ENCODE measurements at regions not wholly inside any gene's neighbourhood (a gene's known extent, or its start where the extent isn't known, plus 50 kb on each side); places are given as distances from the start of the nearest gene placed in this dataset.
"Not testable (repeated sequence)": the region's sequence is repeated elsewhere in the genome, so short reads cannot be mapped to it uniquely, and the experiment has no call there.

- WGBS (ENCODE audit: insufficient coverage) = no CpG with 5 or more reads among the region's 1 CpG
- intact Hi-C loops (cut with micrococcal nuclease); H3K27me3 Mint-ChIP-seq (ENCODE audit: low read depth in 3 of 3): not testable (repeated sequence)
These were observed 190.3 kb downstream of the RAB11FIP2 start for GRCh38 chr10:117856426-117856825.

GRCh38 chr10:117860135-117860534 lies 186.6 kb downstream of the RAB11FIP2 start:
- no peak overlapping the region for H3K9ac ChIP-seq (ENCODE audit: insufficient read depth, low read length, poor library complexity, severe bottlenecking)
- no peak overlapping the region for H3K4me3 ChIP-seq (replicated peaks in 1 of 3; ENCODE audit: low read depth in 2 of 3, low read length in 3 of 3)
- TF ChIP-seq CTCF (IDR thresholded peaks at IDR 0.05) = no peak
- no peaks in the 10 kb centered on the region for H3K9me3 ChIP-seq (replicated peaks in 1 of 2; ENCODE audit: control insufficient read depth in 1 of 2, insufficient read depth in 1 of 2, low read length in 2 of 2)
- no peaks in the 10 kb centered on the region for H3K4me1 ChIP-seq (ENCODE audit: control insufficient read depth in 1 of 2, insufficient read depth in 2 of 2, low read length in 2 of 2)
- H3K79me2 ChIP-seq (ENCODE audit: insufficient read depth, low read length) = no peaks in the 10 kb centered on the region
- Mint-ChIP-seq H3K4me1 (no peaks in the 10 kb centered on the region), H3K36me3 (no peaks in the 10 kb centered on the region), H3K4me3 (no peak overlapping the region), H3K9me3 (no peaks in the 10 kb centered on the region), H3K27me3 (ENCODE audit: low read depth in 3 of 3) (peaks cover 2 to 4% (median 2%) of the 10 kb centered on the region in 3 donors), H3K27ac (no peak overlapping the region)
- no peak overlapping the region for H2AFZ ChIP-seq (ENCODE audit: insufficient read depth, low read depth, low read length, poor library complexity, severe bottlenecking)
- 86% methylated on average over 3 of the region's 5 CpGs for WGBS (ENCODE audit: insufficient coverage)
- H3K27me3 ChIP-seq (ENCODE audit: control insufficient read depth in 2 of 2, insufficient read depth in 2 of 2, low read length in 2 of 2) = no peaks in the 10 kb centered on the region
- intact Hi-C loops (cut with micrococcal nuclease) = no loop called here
- H3K36me3 ChIP-seq (replicated peaks in 1 of 2; ENCODE audit: control insufficient read depth in 1 of 2, insufficient read depth in 2 of 2, low read length in 2 of 2) = no peaks in the 10 kb centered on the region
- no peak overlapping the region for H3K27ac ChIP-seq (ENCODE audit: low read depth in 1 of 2, low read length in 2 of 2)
- H4K20me1 ChIP-seq (ENCODE audit: insufficient read depth, low read length) = no peaks in the 10 kb centered on the region
- DNase-seq = no peak
- no peak overlapping the region for H3K4me2 ChIP-seq (replicated peaks; ENCODE audit: extremely low read depth, low read length, poor library complexity, severe bottlenecking)

More at GRCh38 chr10:117856426-117856825, 190.3 kb downstream of the RAB11FIP2 start:
- H3K4me1 ChIP-seq (ENCODE audit: control insufficient read depth in 1 of 2, insufficient read depth in 2 of 2, low read length in 2 of 2); H2AFZ ChIP-seq (ENCODE audit: insufficient read depth, low read depth, low read length, poor library complexity, severe bottlenecking); H3K27ac Mint-ChIP-seq; DNase-seq; H3K27me3 ChIP-seq (ENCODE audit: control insufficient read depth in 2 of 2, insufficient read depth in 2 of 2, low read length in 2 of 2); H3K27ac ChIP-seq (ENCODE audit: low read depth in 1 of 2, low read length in 2 of 2); H3K9me3 ChIP-seq (replicated peaks in 1 of 2; ENCODE audit: control insufficient read depth in 1 of 2, insufficient read depth in 1 of 2, low read length in 2 of 2); H3K4me3 ChIP-seq (replicated peaks in 1 of 3; ENCODE audit: low read depth in 2 of 3, low read length in 3 of 3); H3K4me3 Mint-ChIP-seq; H3K4me1 Mint-ChIP-seq; H4K20me1 ChIP-seq (ENCODE audit: insufficient read depth, low read length); H3K79me2 ChIP-seq (ENCODE audit: insufficient read depth, low read length); H3K36me3 Mint-ChIP-seq; H3K4me2 ChIP-seq (replicated peaks; ENCODE audit: extremely low read depth, low read length, poor library complexity, severe bottlenecking); H3K36me3 ChIP-seq (replicated peaks in 1 of 2; ENCODE audit: control insufficient read depth in 1 of 2, insufficient read depth in 2 of 2, low read length in 2 of 2); H3K9ac ChIP-seq (ENCODE audit: insufficient read depth, low read length, poor library complexity, severe bottlenecking); H3K9me3 Mint-ChIP-seq: not testable (repeated sequence)

Data from CD14-positive monocyte (primary cell).